Astrocyte (in vitro differentiated cells and primary cell): ENCODE measurements at regions not wholly inside any gene's neighbourhood (a gene's known extent, or its start where the extent isn't known, plus 50 kb on each side); places are given as distances from the start of the nearest gene placed in this dataset.

Source experiments
- EZH2 ChIP-seq: IDR thresholded peaks from 2 replicates; pipeline ENCODE4 v1.6.1; 2012; ENCODE audit warnings: mild to moderate bottlenecking, low read length, inconsistent platforms; ENCODE audit not compliant: insufficient read depth
- TF ChIP-seq, protein P1 (sequence below): IDR thresholded peaks from 2 replicates; pipeline ENCODE4 v1.5.1; 2011; ENCODE audit warnings: low read depth, mild to moderate bottlenecking, inconsistent platforms, low read length, moderate library complexity; ENCODE audit not compliant: insufficient read depth

DNA sequence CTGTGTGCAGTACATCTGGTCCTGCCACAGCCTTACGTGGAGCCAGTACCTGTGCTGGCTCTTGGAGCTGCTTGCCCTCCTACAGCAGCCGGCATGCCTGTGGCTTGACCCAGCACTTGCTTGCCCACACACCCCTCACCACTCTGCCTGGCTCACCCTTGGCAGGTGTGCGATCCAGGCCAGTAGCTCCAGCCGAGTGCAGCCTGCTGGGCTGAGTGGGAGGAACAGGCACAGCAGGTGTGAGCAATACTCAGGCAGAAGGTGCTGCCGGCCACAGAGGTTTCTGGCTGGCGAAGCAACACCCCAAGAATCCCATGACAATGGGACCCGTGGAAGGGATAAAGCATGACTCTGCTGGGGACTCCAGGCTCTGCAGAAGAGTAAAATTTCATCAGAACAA, 173.5 kb upstream of the ADCY1 start:
- TF ChIP-seq, protein P1, sequence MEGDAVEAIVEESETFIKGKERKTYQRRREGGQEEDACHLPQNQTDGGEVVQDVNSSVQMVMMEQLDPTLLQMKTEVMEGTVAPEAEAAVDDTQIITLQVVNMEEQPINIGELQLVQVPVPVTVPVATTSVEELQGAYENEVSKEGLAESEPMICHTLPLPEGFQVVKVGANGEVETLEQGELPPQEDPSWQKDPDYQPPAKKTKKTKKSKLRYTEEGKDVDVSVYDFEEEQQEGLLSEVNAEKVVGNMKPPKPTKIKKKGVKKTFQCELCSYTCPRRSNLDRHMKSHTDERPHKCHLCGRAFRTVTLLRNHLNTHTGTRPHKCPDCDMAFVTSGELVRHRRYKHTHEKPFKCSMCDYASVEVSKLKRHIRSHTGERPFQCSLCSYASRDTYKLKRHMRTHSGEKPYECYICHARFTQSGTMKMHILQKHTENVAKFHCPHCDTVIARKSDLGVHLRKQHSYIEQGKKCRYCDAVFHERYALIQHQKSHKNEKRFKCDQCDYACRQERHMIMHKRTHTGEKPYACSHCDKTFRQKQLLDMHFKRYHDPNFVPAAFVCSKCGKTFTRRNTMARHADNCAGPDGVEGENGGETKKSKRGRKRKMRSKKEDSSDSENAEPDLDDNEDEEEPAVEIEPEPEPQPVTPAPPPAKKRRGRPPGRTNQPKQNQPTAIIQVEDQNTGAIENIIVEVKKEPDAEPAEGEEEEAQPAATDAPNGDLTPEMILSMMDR = no peak
- no peak for TF ChIP-seq EZH2
